ENCODE measurements at regions not wholly inside any gene's neighbourhood (a gene's known extent, or its start where the extent isn't known, plus 50 kb on each side); places are given as distances from the start of the nearest gene placed in this dataset.
"Not testable (repeated sequence)": the region's sequence is repeated elsewhere in the genome, so short reads cannot be mapped to it uniquely, and the experiment has no call there.

DNA sequence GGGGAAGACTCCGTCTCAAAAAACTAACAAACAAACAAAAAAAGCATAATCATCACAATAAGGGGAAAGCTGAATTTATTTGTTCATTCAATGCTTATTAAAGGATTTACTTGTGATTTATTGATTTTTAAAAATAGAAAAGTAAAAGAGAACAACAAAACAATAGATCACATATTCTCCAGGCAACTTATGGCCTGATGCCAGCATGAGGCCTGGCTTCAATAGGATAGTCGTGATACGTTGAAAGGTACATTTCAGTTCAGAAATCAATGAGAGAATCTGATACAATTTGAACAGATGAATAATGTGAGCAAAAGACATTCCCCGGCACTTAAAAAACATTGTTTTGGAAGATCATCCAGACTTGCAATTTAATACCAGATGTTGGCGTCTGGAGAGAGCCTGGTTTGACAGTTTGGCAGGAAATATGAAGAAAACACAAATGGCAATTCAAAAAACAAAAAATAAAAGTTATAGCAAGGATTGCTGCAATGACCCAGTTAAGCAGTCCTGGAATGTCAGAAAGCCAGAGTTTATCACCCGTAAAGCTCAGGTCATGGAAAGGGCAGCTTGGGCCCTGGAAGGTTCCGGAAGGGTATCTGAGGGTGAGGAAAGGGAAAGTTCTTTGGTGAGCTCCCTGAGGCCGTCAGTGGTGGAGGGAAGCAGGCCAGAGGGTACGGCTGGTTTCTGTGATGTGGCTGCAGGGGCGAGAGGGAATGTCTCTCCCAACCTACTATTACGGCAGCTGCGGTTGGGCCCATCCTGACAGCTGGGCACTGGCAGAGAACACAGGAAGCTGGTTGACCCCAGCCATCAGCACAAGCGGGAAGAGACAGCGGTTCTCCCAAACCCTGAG lies 230.2 kb upstream of the HES1 start:
- no peak for DNase-seq (ENCODE audit: low read depth in 2 of 2)

GRCh38 chr3:193906849-193907410 lies 229.0 kb upstream of the HES1 start:
- no peak for DNase-seq (ENCODE audit: low read depth in 2 of 2)

DNA sequence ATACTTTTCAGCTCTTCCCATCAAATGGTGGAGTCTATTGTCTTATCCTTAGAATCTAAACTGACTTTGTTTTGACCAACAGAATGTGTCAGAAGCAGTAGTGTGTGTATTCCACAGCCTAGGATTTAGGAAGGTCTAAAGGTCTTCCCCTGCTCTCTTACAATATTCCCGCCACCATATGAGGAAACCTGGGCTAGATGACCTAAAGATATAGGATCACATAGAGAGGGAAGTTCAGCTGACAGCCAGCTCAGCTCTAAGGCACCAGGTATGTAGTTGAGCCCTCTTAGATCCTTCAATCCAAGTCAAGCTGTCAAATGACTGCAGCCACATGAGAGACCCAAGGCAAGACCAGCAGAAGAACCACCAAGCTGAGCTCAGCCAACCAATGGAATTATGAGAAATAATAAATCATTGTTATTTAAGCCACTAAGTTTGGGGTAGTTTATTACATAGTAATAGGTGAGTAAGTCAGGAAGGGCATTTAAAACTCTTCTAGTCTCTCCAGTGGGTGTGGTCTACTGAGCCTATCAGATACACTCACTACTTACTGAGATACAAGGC lies 227.7 kb upstream of the HES1 start:
- no peak for DNase-seq (ENCODE audit: low read depth in 2 of 2)

GRCh38 chr3:193909387-193909786 lies 226.6 kb upstream of the HES1 start:
- DNase-seq (ENCODE audit: low read depth in 2 of 2), result no peak

DNA sequence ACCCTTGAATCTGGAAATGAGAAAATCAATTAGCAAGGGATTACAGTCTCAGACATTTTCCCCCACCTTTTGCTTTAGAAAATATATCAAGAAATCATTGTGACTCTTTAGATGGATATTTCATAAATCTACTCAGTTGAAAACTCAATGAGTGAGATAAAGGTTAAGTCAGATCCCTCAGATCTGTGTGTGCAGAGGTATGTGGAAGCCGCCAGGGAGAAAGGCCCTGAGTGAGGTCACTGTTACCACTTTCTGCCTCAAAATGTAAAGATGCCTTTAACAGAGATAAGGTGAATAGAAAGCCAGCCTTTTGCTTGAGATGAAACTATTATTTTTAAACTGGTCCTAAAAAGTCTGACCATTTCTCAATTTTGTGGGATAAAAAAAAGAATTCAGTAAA lies 225.6 kb upstream of the HES1 start:
- DNase-seq (ENCODE audit: low read depth in 2 of 2), result no peak

DNA sequence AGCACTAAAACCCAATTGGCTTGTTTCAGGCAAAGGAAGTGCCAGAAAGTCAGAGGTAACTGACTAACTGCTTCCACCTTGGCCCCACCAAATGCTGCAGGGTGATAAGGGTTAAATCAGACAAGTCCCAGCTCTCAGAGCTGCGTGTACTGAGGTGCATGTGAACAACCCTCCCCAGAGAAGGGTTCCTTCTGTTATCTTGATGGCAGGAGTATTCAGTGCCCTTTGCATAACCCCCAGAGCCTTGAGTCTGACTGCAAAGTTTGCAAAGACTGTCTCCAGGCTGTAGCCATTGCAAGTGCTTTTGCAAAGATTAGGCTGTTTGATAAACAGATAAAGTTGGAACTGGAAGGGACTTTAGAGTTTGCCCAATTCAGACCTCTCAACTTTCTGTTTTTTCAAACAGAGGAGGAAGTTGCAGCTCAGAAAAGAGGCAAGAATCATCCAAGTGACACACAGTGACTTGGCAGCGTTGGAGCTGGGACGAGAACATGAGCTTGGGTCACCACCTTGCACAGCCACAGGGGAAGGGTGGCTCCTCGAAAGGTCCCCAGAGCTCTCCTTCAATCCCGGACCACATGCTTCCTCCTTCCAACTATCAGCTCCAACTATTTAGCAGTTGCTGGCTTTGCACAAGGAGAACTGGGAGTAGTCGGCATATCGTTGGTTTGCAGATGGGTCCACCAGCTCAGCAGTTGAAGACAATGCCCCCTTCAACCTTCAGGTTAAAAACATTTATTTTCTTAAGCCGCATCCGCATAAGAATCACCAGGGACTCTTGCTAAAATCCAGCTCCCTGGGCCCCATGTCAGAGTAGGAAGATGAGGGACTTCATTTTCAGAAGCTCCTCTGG lies 224.8 kb upstream of the HES1 start:
- no peak for DNase-seq (ENCODE audit: low read depth in 2 of 2)

DNA sequence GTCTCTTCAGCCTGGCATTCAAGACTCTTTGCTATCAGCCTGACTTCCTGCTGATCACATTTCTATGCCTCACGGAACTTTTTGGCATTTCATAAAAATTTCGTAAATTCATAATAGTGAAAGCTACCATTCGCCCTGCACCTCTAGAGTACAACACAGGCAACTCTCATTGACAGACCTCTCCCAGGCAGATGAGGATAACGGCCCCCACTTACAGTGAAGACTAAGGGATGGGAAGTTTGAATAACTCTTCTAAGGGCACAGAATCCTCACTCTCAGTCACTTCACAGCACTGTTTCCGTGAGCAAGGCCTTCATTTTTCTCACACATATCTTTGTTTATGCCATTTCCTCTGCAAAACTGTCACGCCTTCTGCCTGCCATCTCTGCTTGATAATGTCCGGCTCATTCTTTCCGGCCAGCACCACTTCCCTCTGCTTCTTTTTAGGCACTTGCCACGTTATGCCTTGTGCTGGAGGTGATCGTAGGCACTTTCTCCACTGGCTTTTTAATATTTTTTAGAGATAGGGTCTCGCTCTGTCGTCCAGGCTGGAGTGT lies 224.1 kb upstream of the HES1 start:
- DNase-seq (ENCODE audit: low read depth in 2 of 2), result no peak

DNA sequence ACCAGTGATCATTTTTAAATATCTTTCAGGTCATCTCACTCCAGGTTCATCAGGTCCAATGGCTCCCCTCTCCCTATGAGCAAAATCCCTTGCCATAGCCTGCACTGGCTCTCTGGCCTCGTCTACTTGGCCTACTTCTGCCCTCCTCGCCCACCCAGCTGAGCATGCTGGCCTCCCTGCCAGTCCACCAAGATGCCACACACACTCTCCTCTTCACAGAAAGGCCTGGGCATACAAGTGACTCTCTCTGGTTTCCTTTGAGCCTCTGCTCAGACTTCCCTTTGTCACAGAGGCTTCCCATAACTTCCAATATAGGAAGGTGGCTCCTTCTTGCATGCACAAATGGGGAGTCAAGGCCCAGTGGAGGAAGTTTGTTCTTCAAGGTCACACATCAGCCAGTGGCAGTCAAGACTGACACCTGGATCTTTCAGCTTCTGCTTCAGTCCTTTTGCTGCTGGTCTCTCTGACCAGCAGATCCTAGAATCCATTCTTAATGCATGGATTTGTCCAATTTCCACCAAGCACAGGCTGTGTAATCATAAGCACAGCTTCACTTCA lies 223.2 kb upstream of the HES1 start:
- DNase-seq (ENCODE audit: low read depth in 2 of 2), result no peak

- DNase-seq (ENCODE audit: low read depth in 2 of 2), result no peak
Observed at GRCh38 chr3:193914602-193915001, 221.3 kb upstream of the HES1 start.

DNA sequence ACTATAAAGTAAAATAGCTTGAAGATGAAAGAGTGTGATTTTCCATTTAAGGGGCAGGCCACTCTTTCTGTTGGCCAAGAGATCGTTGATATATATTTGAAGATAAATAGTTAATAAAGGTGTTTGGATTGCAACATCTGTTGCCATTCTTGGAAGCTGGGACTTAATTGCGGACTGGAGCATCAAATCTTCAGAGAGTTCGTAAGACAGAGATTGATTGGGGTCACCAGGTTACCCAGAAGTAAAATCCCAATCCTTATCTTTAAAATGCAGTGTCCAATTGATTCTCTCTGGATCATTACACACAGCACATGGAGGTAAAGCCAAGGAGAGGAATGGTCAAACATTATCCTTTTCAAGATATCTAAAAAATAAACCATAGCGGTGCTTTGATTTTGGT lies 220.8 kb upstream of the HES1 start:
- no peak for DNase-seq (ENCODE audit: low read depth in 2 of 2)

DNA sequence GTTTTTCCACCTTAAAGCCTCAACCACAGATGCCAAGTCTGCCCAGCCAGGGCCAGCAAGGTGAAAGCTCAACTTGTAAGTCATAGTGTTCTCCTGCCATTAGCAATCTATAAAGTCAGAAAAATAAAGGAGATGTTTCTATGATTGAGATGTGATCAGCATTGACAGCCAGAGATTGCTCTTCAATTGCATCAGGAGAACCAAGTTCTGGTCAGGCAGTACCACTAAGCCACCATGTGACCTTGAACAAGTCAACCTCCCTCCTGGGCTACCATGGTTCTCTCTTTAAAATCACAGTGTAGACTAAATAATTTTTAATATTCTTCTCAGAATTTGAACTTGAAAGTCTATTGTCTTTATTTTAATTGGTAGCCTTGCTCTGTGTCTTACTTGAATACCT lies 220.3 kb upstream of the HES1 start:
- DNase-seq (ENCODE audit: low read depth in 2 of 2), result no peak

DNA sequence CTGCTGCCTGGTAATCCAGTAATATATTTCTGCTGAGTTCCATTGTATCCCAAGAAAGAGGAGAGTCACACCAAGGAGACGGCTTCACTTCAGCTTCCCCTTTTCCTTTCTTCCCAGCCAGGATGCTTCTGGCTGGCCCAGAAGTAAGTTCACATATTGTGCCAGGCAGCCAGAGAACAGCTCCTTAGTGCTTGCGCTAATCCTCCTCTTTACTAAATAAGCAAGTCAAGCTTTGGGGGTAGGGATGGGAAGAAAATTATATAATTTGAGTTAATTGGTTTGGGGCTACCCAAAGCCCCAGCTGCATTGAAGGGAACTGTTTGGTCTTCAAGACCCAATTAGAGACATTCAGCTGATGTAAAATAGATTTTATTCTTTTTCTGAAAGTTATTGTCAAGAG lies 218.8 kb upstream of the HES1 start:
- DNase-seq (ENCODE audit: low read depth in 2 of 2), result no peak

- no peak for DNase-seq (ENCODE audit: low read depth in 2 of 2)
Observed at GRCh38 chr3:193921465-193921864, 214.5 kb upstream of the HES1 start.

DNA sequence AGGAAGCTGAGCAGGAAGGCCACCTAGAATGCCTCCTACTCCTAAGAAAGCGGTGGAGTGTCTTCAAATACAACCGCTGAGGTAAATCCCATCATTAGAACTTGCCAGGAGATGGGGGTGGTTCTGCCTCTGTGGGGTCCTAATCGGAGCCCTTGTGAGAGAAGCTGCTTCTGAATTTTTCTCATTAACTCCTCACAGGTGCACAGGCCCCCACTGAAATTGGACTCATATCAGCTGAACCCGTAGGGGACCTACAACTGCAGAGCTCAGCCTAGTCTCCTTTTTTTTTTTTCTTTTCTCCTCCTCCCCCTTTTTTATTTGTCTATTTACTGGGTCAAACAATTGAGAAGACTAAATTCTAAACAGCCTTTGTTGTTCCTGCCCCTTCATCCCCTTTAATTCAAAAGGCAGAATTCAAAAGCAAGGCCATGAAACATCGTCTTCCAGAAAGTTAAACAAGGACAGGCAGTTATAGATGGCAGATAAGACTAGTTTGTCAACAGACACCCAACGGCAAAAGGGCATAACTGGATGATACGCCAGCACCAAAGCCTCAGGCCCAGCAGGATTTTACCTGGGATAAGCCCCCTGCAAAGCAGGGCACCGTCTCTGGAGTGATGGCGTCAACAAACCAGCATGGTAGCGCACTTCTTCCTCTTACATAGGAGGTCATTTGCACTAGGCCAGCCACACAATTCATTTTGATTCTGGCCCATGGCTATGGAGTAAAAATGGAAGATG lies 213.7 kb upstream of the HES1 start:
- no peak for DNase-seq (ENCODE audit: low read depth in 2 of 2)

DNA sequence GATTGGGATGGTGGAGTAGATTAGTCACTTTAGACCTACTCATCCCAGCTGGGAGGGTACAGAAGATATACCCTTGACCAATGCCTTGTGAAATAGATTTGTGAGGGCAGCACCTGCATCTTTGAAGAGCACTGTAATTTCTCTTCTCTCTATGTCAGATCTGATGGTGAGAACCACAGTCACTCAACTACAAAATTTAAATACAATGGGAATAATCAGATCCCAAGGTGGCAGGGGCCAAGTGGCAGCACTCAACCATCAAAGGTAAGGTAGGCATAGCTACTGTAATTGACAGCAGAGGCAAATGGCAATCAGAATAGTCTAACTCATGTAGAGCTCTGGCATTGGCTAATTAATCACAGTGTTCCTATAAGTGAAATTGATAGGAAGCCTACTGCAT lies 212.0 kb upstream of the HES1 start:
- not testable (repeated sequence) for DNase-seq (ENCODE audit: low read depth in 2 of 2)

- not testable (repeated sequence) for DNase-seq (ENCODE audit: low read depth in 2 of 2)
Observed at GRCh38 chr3:193926071-193926470, 209.9 kb upstream of the HES1 start.

GRCh38 chr3:193927413-193928206 lies 208.3 kb upstream of the HES1 start:
- not testable (repeated sequence) for DNase-seq (ENCODE audit: low read depth in 2 of 2)

GRCh38 chr3:193928354-193929209 lies 207.4 kb upstream of the HES1 start:
- no peak for DNase-seq (ENCODE audit: low read depth in 2 of 2)

- no peak for DNase-seq (ENCODE audit: low read depth in 2 of 2)
Observed at GRCh38 chr3:193929373-193929772, 206.6 kb upstream of the HES1 start.
